ENCODE measurements at regions not wholly inside any gene's neighbourhood (a gene's known extent, or its start where the extent isn't known, plus 50 kb on each side); places are given as distances from the start of the nearest gene placed in this dataset.

DNA sequence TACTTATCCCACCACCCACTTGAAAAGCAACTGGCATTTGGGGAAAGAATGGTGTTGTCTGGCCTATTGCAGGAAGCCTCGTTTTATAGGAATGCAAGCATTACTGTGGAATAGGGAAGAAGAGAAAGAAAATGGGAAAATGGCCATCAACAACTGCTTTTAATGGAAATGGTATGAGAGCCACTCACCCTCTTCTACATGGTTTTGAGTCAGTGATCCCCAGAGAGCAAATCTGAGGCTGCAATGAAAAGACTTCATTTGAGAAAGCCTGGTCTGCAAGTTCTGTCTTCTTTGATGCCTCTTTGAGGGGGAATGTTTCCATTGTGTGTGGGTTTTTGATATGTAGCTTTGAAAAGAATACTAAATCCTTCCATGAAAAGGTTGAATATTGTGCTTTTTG, 172.3 kb upstream of the HDDC2 start:
- no peak for TF ChIP-seq POLR2AphosphoS5 (IDR thresholded peaks at IDR 0.05; ENCODE audit: low read depth, low read length)
- TF ChIP-seq, protein P1, sequence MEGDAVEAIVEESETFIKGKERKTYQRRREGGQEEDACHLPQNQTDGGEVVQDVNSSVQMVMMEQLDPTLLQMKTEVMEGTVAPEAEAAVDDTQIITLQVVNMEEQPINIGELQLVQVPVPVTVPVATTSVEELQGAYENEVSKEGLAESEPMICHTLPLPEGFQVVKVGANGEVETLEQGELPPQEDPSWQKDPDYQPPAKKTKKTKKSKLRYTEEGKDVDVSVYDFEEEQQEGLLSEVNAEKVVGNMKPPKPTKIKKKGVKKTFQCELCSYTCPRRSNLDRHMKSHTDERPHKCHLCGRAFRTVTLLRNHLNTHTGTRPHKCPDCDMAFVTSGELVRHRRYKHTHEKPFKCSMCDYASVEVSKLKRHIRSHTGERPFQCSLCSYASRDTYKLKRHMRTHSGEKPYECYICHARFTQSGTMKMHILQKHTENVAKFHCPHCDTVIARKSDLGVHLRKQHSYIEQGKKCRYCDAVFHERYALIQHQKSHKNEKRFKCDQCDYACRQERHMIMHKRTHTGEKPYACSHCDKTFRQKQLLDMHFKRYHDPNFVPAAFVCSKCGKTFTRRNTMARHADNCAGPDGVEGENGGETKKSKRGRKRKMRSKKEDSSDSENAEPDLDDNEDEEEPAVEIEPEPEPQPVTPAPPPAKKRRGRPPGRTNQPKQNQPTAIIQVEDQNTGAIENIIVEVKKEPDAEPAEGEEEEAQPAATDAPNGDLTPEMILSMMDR (IDR thresholded peaks at IDR 0.05) = no peak
- TF ChIP-seq SIN3A (IDR thresholded peaks at IDR 0.05; ENCODE audit: borderline replicate concordance, insufficient read depth, low read depth, low read length) = no peak
